Memory B cell (primary cell): ENCODE measurements at regions not wholly inside any gene's neighbourhood (a gene's known extent, or its start where the extent isn't known, plus 50 kb on each side); places are given as distances from the start of the nearest gene placed in this dataset.

ENCODE experiments used
- ATAC-seq: fragments of 150-1000 bp; cut with Tn5 transposase; 2 replicates; pipeline ENCODE4 v1.10.0; 2021; ENCODE audit warnings: low read depth, mild to moderate bottlenecking, moderate library complexity
- DNase-seq, 2 donors: peaks; one replicate each; pipeline ENCODE4 v3.0.0; 2022; ENCODE audit warnings: low spot score in 2 of 2
- H3K27ac Mint-ChIP-seq: one replicate; pipeline ENCODE4 v1.8.0; 2022; ENCODE audit warnings: mild to moderate bottlenecking, moderate library complexity, mixed read lengths
- H3K27me3 Mint-ChIP-seq: one replicate; pipeline ENCODE4 v1.8.0; 2022; ENCODE audit warnings: mixed read lengths
- H3K36me3 Mint-ChIP-seq: one replicate; pipeline ENCODE4 v1.8.0; 2022; ENCODE audit warnings: mild to moderate bottlenecking, mixed read lengths
- H3K4me1 Mint-ChIP-seq: one replicate; pipeline ENCODE4 v1.8.0; 2022; ENCODE audit warnings: mixed read lengths
- H3K4me3 Mint-ChIP-seq: one replicate; pipeline ENCODE4 v1.8.0; 2022; ENCODE audit warnings: mild to moderate bottlenecking, moderate library complexity, mixed read lengths
- H3K9me3 Mint-ChIP-seq: one replicate; pipeline ENCODE4 v1.8.0; 2022; ENCODE audit warnings: mixed read lengths

DNA sequence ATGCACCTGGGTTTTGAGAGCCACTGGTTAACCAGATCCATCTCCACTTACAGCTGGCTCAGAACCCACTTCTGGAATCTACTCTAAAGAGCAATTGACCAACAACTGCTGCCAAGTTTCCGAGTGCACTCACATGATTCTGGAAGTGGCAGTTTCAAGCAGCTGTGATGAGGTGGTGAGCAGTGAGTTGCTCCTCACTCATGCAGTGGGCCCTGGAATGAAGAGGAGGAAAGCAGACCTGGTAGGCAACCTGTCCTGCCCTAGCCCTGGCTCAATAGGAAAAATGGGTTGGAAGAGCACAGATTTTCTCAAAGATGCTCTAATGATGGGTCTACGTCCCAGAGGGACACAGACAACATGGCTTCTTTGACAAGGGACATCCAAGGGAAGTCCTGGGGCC is 70.7 kb upstream of the NPY start:
- DNase-seq: no peak
- Mint-ChIP-seq H3K9me3 (no peaks in the 10 kb centered on the region), H3K4me1 (no peaks in the 10 kb centered on the region), H3K4me3 (no peak overlapping the region), H3K27ac (no peak overlapping the region), H3K27me3 (peaks cover 1% of the 10 kb centered on the region), H3K36me3 (no peaks in the 10 kb centered on the region)
- ATAC-seq: no peak

DNA sequence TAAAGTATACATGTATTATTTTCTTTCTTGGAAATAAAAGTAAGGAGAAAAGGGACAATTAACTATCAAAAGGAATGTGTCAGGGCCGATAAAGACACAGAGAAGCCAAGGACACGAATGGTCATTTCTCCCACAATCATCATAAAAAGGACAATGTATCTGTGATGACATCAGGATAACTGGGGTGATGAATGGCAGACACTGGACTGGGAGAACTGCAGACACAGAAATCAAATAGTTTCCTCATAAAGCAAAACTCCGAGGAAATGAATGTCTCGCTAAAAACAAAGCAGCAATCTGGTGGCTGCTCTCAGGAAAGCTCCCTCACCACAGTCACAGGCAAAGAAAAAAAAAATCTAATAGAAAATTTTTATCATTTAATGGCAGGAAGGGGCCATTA is 69.3 kb upstream of the NPY start:
- Mint-ChIP-seq H3K27me3 (peaks cover 1% of the 10 kb centered on the region), H3K36me3 (no peaks in the 10 kb centered on the region), H3K4me1 (no peaks in the 10 kb centered on the region), H3K9me3 (no peaks in the 10 kb centered on the region), H3K4me3 (no peak overlapping the region), H3K27ac (no peak overlapping the region)
- ATAC-seq (no peak), DNase-seq (no peak)

DNA sequence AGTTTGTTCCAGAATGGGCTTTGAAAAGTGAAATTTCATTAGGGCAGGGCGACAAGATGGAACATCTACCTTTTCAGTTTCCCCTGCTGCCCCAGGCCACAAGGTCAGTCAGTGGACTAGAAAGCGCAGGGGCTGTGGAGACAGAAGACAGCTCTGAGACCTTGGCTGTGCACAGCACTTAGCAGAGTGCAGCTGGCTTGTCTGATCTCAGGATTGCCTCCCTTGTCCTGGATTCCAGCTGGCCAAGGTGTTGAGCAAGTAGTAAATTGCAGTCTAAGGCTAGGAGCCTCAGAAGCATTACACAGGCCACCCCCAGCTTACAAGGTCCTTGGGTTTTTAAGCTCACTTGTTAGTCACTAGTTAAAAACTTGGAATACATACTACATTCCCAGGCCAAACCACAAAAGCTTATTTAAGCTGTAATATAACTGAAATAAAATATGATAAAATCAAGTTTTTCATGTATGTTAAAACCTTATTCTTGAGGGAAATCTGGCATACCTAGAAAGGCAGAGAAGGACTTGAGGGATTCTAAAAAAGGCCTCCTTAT is 67.3 kb upstream of the NPY start:
- Mint-ChIP-seq H3K27ac (no peak overlapping the region), H3K4me3 (no peak overlapping the region), H3K36me3 (no peaks in the 10 kb centered on the region), H3K9me3 (no peaks in the 10 kb centered on the region), H3K4me1 (no peaks in the 10 kb centered on the region), H3K27me3 (peaks cover 1% of the 10 kb centered on the region)
- no peak for DNase-seq
- ATAC-seq: no peak

DNA sequence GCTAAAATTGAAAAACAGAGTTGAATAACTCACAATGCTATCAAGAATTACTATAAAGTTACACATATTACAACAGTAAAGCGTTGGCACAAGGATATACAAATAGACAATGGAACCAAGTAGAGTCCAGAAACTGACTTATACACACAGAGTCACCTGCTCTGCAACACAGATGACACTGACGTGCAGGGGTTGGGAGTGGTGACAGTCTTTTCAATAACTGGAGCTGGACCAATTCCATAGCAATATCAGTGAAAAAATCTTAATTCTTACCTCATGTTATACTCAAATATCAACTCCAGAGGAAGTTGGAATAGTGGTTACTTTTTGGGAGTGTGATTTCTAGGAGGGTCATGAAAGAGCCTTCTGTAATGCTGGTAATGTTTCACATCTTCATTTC is 62.5 kb upstream of the NPY start:
- Mint-ChIP-seq H3K4me3 (no peak overlapping the region), H3K27me3 (no peaks in the 10 kb centered on the region), H3K9me3 (peaks cover 4% of the 10 kb centered on the region), H3K4me1 (peaks cover 2% of the 10 kb centered on the region), H3K36me3 (no peaks in the 10 kb centered on the region), H3K27ac (no peak overlapping the region)
- ATAC-seq (no peak), DNase-seq (no peak)

DNA sequence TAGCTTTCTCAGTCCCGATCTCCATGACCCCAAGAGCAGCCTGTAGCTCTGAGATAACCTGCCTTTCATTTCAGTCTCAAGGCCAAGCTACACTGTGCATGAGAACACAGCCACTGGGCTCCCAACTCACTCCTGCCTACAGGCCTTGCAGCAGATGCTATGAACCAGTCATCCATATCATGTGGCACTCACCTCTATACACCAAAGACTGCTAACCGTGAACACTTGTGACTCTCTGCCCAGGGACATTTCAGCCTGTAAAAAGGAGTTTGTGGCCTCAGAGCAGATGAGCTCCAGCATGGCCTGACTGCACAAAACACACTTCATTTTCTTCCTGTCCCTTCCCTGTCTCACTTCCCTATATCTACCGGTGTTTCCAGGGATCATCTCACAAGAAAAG is 56.9 kb upstream of the NPY start:
- no peak overlapping the region for H3K27ac Mint-ChIP-seq
- no peaks in the 10 kb centered on the region for H3K36me3 Mint-ChIP-seq
- DNase-seq (no peak), ATAC-seq (peak; percentile 10)
- no peaks in the 10 kb centered on the region for H3K27me3 Mint-ChIP-seq
- no peak overlapping the region for H3K4me3 Mint-ChIP-seq
- H3K9me3 Mint-ChIP-seq: peaks cover 4% of the 10 kb centered on the region
- H3K4me1 Mint-ChIP-seq: peaks cover 18% of the 10 kb centered on the region

DNA sequence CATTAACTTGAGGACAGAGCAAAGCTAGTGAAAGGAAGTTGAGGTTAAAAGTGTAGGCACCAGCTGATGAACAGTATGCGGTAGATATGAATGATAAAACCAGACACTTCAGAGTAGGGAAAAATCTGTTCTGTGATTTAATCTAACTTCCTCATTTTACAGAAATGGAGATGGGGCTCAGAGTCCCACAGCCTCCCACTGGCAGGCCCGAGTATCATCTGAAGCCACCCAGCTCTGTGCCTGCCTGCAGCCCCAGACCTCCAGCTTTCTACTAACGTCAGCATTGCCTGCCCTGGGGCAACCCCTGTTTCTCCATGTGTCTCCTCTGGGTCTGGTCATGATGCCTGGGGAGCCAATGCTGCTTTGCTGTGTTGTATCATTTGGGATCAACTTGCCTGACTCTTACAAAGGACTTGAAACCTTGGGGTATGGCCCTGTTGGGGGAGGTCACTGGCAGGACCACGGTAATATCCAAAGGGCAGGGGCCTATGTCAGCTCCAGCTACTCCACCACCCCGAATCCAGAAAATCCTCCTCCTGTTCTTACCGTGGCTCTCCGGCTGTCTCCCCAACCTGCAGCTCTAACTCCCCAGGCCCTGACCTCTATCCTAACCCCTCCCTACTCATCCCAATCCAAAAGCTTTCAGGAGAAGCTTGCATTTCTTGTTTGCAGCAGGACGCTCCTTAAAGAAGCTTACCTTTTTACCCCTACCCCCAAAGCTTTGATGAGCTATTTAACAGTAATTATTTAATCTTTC is 56.2 kb upstream of the NPY start:
- DNase-seq (peak; percentile 17 to 18), ATAC-seq (peak; percentile 91)
- Mint-ChIP-seq H3K27ac (no peak overlapping the region), H3K4me1 (peaks cover 18% of the 10 kb centered on the region), H3K4me3 (no peak overlapping the region), H3K36me3 (no peaks in the 10 kb centered on the region), H3K27me3 (no peaks in the 10 kb centered on the region), H3K9me3 (peaks cover 4% of the 10 kb centered on the region)

DNA sequence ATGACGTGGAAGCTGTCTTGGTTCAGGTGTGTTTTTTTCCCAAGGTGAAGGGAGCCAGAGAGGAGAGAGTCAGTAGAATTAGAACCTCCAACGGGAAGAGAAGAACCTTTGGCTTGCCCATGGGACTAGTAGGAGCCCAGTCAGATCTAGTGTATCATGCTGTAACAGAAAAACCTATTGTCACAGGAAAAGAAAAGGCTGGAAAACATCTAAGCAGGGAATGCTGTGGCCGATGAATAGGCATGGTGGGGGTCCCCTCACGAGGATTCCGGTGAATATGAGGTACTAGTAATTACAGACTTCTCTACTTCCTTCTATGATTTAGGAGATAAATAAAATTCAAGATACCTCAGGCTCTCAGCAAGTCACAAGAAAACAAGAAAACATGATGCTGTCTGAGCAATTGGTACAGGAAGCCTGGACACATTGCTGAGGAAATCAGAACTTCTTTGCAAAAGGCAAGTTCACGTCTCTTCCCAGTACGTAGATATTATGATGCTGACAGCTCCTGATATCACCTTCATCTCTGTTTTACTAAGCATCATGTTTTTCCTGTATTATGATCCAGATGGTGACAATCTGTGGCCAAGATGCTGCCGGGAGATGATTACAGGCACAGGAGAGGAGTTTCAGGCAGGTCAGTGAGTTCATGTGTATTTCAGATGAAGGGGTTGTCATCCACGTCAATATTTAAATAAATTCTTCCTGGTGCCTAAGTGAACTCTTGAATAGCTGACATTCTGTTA is 54.3 kb upstream of the NPY start:
- Mint-ChIP-seq H3K9me3 (no peaks in the 10 kb centered on the region), H3K4me1 (peaks cover 18% of the 10 kb centered on the region), H3K4me3 (no peak overlapping the region), H3K27ac (no peak overlapping the region), H3K27me3 (no peaks in the 10 kb centered on the region), H3K36me3 (no peaks in the 10 kb centered on the region)
- no peak for ATAC-seq
- no peak for DNase-seq

DNA sequence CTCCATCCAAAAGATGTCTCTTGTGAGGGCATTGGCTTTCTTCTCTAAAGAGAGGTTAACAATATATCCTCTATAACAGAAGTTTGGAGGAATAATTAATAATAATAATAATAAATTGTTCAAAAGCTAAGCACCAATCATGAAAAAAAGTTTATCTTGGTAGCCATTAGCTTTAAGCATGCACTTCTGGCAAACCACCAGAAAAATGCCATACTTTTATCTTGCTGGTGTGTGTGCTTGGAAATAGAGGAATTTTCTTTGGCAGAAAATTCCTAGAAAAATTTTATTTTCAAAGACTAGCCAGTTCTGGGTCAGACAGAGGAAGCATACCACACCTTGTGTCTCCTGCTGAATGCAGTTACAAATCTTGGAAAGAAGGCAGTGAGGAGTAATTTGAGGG is 52.5 kb upstream of the NPY start:
- ATAC-seq: no peak
- Mint-ChIP-seq H3K4me3 (no peak overlapping the region), H3K27ac (no peak overlapping the region), H3K4me1 (peaks cover 15% of the 10 kb centered on the region), H3K27me3 (peaks cover 3% of the 10 kb centered on the region), H3K36me3 (no peaks in the 10 kb centered on the region), H3K9me3 (no peaks in the 10 kb centered on the region)
- no peak for DNase-seq

DNA sequence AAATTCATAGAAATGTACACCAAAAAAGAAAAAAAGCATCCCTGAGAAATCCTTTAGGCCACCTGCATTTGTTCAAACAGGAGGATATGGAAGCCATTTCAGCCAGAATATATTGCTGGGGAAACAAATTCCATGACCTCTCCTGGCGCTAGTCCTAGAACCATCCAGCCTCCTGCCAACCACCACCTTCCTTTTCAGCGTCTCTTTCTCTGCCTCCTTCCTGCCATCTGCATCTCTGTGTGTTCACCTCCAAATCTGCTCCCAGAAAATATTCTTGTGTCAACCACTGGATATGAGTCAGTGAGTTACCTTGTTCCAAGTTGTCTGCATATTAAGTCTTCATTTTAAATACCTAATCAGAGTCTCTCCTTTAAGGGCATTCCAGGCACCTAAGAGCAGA is 50.6 kb upstream of the NPY start:
- Mint-ChIP-seq H3K4me3 (no peak overlapping the region), H3K9me3 (no peaks in the 10 kb centered on the region), H3K27me3 (peaks cover 3% of the 10 kb centered on the region), H3K27ac (no peak overlapping the region), H3K4me1 (no peaks in the 10 kb centered on the region), H3K36me3 (no peaks in the 10 kb centered on the region)
- no peak for DNase-seq
- ATAC-seq: no peak
